ENCODE measurements at regions not wholly inside any gene's neighbourhood (a gene's known extent, or its start where the extent isn't known, plus 50 kb on each side); places are given as distances from the start of the nearest gene placed in this dataset.

GRCh38 chr4:26220696-26221095, 100.1 kb upstream of the RBPJ start:
- DNase-seq, result no peak
- Histone ChIP-seq H3K9me3 (ENCODE audit: control insufficient read depth in 2 of 2, insufficient read depth in 1 of 2, low read depth in 1 of 2, low read length in 1 of 2) (no peaks in the 10 kb centered on the region), H3K27ac (ENCODE audit: low read depth in 1 of 3, low read length in 2 of 3) (no peak overlapping the region), H3K4me1 (ENCODE audit: control insufficient read depth in 3 of 3, insufficient read depth in 2 of 3, low read depth in 1 of 3, low read length in 2 of 3) (no peaks in the 10 kb centered on the region), H3K27me3 (ENCODE audit: control insufficient read depth in 3 of 3, insufficient read depth in 3 of 3, low read length in 3 of 3) (no peaks in the 10 kb centered on the region), H3K4me3 (ENCODE audit: low read depth in 1 of 3, low read length in 3 of 3) (no peak overlapping the region), H3K36me3 (ENCODE audit: control insufficient read depth in 3 of 3, insufficient read depth in 2 of 3, low read depth in 1 of 3, low read length in 3 of 3) (no peaks in the 10 kb centered on the region)
- FAIRE-seq, result no peak
- WGBS, 3 donors, result 82 to 91% (median 88%) methylated on average over 4 of the region's 4 CpGs

GRCh38 chr4:26223155-26223554, 97.7 kb upstream of the RBPJ start:
- no peak for DNase-seq
- 92 to 95% (median 94%) methylated on average over 2 of the region's 2 CpGs for WGBS, 3 donors
- no peak for FAIRE-seq

GRCh38 chr4:26226629-26227376, 94.0 kb upstream of the RBPJ start:
- WGBS, 3 donors, result 23 to 61% (median 43%) methylated on average over 5 of the region's 5 CpGs
- no peak overlapping the region for H3K4me3 ChIP-seq (ENCODE audit: low read depth in 1 of 3, low read length in 3 of 3)
- H3K4me1 ChIP-seq (ENCODE audit: control insufficient read depth in 3 of 3, insufficient read depth in 2 of 3, low read depth in 1 of 3, low read length in 2 of 3), result peaks cover 0 to 2% (median 0%) of the 10 kb centered on the region in 3 donors
- peak; percentile 38 to 58 for DNase-seq
- no peaks in the 10 kb centered on the region for H3K27me3 ChIP-seq (ENCODE audit: control insufficient read depth in 3 of 3, insufficient read depth in 3 of 3, low read length in 3 of 3)
- FAIRE-seq, result no peak
- H3K9me3 ChIP-seq (ENCODE audit: control insufficient read depth in 2 of 2, insufficient read depth in 1 of 2, low read depth in 1 of 2, low read length in 1 of 2), result no peaks in the 10 kb centered on the region
- no peaks in the 10 kb centered on the region for H3K36me3 ChIP-seq (ENCODE audit: control insufficient read depth in 3 of 3, insufficient read depth in 2 of 3, low read depth in 1 of 3, low read length in 3 of 3)
- H3K27ac ChIP-seq (ENCODE audit: low read depth in 1 of 3, low read length in 2 of 3), result no peak overlapping the region

More at GRCh38 chr4:26223155-26223554, 97.7 kb upstream of the RBPJ start:
- Histone ChIP-seq H3K27ac (ENCODE audit: low read depth in 1 of 3, low read length in 2 of 3) (no peak overlapping the region), H3K9me3 (ENCODE audit: control insufficient read depth in 2 of 2, insufficient read depth in 1 of 2, low read depth in 1 of 2, low read length in 1 of 2) (no peaks in the 10 kb centered on the region), H3K36me3 (ENCODE audit: control insufficient read depth in 3 of 3, insufficient read depth in 2 of 3, low read depth in 1 of 3, low read length in 3 of 3) (no peaks in the 10 kb centered on the region), H3K27me3 (ENCODE audit: control insufficient read depth in 3 of 3, insufficient read depth in 3 of 3, low read length in 3 of 3) (no peaks in the 10 kb centered on the region), H3K4me3 (ENCODE audit: low read depth in 1 of 3, low read length in 3 of 3) (no peak overlapping the region), H3K4me1 (ENCODE audit: control insufficient read depth in 3 of 3, insufficient read depth in 2 of 3, low read depth in 1 of 3, low read length in 2 of 3) (peaks cover 0 to 2% (median 0%) of the 10 kb centered on the region in 3 donors)

- Histone ChIP-seq H3K27me3 (ENCODE audit: control insufficient read depth in 3 of 3, insufficient read depth in 3 of 3, low read length in 3 of 3) (no peaks in the 10 kb centered on the region), H3K9me3 (ENCODE audit: control insufficient read depth in 2 of 2, insufficient read depth in 1 of 2, low read depth in 1 of 2, low read length in 1 of 2) (no peaks in the 10 kb centered on the region), H3K4me3 (ENCODE audit: low read depth in 1 of 3, low read length in 3 of 3) (no peak overlapping the region), H3K4me1 (ENCODE audit: control insufficient read depth in 3 of 3, insufficient read depth in 2 of 3, low read depth in 1 of 3, low read length in 2 of 3) (peaks cover 0 to 2% (median 0%) of the 10 kb centered on the region in 3 donors), H3K36me3 (ENCODE audit: control insufficient read depth in 3 of 3, insufficient read depth in 2 of 3, low read depth in 1 of 3, low read length in 3 of 3) (no peaks in the 10 kb centered on the region), H3K27ac (ENCODE audit: low read depth in 1 of 3, low read length in 2 of 3) (no peak overlapping the region)
- WGBS, 3 donors, result 92 to 97% (median 95%) methylated on average over 15 of the region's 15 CpGs
- no peak for DNase-seq
- FAIRE-seq, result no peak
Observed at GRCh38 chr4:26227601-26228229, 93.1 kb upstream of the RBPJ start.

GRCh38 chr4:26228883-26229282, 91.9 kb upstream of the RBPJ start:
- 91 to 98% (median 92%) methylated on average over 2 of the region's 2 CpGs for WGBS, 3 donors
- DNase-seq (no peak), FAIRE-seq (no peak)
- H3K4me3 ChIP-seq (ENCODE audit: low read depth in 1 of 3, low read length in 3 of 3), result no peak overlapping the region
- no peaks in the 10 kb centered on the region for H3K27me3 ChIP-seq (ENCODE audit: control insufficient read depth in 3 of 3, insufficient read depth in 3 of 3, low read length in 3 of 3)
- no peak overlapping the region for H3K27ac ChIP-seq (ENCODE audit: low read depth in 1 of 3, low read length in 2 of 3)
- H3K36me3 ChIP-seq (ENCODE audit: control insufficient read depth in 3 of 3, insufficient read depth in 2 of 3, low read depth in 1 of 3, low read length in 3 of 3), result no peaks in the 10 kb centered on the region
- peaks cover 0 to 2% (median 0%) of the 10 kb centered on the region in 3 donors for H3K4me1 ChIP-seq (ENCODE audit: control insufficient read depth in 3 of 3, insufficient read depth in 2 of 3, low read depth in 1 of 3, low read length in 2 of 3)
- no peaks in the 10 kb centered on the region for H3K9me3 ChIP-seq (ENCODE audit: control insufficient read depth in 2 of 2, insufficient read depth in 1 of 2, low read depth in 1 of 2, low read length in 1 of 2)

- no peak for FAIRE-seq
- H3K27ac ChIP-seq (ENCODE audit: low read depth in 1 of 3, low read length in 2 of 3), result no peak overlapping the region
- WGBS, 3 donors, result 90 to 96% (median 95%) methylated on average over 4 of the region's 4 CpGs
Observed at GRCh38 chr4:26229974-26230373, 90.8 kb upstream of the RBPJ start.

GRCh38 chr4:26233350-26233749, 87.5 kb upstream of the RBPJ start:
- DNase-seq (no peak), FAIRE-seq (no peak)
- Histone ChIP-seq H3K4me3 (ENCODE audit: low read depth in 1 of 3, low read length in 3 of 3) (no peak overlapping the region), H3K27ac (ENCODE audit: low read depth in 1 of 3, low read length in 2 of 3) (no peak overlapping the region), H3K4me1 (ENCODE audit: control insufficient read depth in 3 of 3, insufficient read depth in 2 of 3, low read depth in 1 of 3, low read length in 2 of 3) (peaks cover 0 to 12% (median 2%) of the 10 kb centered on the region in 3 donors), H3K27me3 (ENCODE audit: control insufficient read depth in 3 of 3, insufficient read depth in 3 of 3, low read length in 3 of 3) (no peaks in the 10 kb centered on the region), H3K9me3 (ENCODE audit: control insufficient read depth in 2 of 2, insufficient read depth in 1 of 2, low read depth in 1 of 2, low read length in 1 of 2) (peaks cover 0 to 5% of the 10 kb centered on the region in 2 donors), H3K36me3 (ENCODE audit: control insufficient read depth in 3 of 3, insufficient read depth in 2 of 3, low read depth in 1 of 3, low read length in 3 of 3) (no peaks in the 10 kb centered on the region)
- WGBS, 3 donors, result 67 to 70% (median 68%) methylated on average over 5 of the region's 5 CpGs

More at GRCh38 chr4:26229974-26230373, 90.8 kb upstream of the RBPJ start:
- peaks cover 0 to 2% (median 0%) of the 10 kb centered on the region in 3 donors for H3K4me1 ChIP-seq (ENCODE audit: control insufficient read depth in 3 of 3, insufficient read depth in 2 of 3, low read depth in 1 of 3, low read length in 2 of 3)
- no peaks in the 10 kb centered on the region for H3K9me3 ChIP-seq (ENCODE audit: control insufficient read depth in 2 of 2, insufficient read depth in 1 of 2, low read depth in 1 of 2, low read length in 1 of 2)
- no peaks in the 10 kb centered on the region for H3K27me3 ChIP-seq (ENCODE audit: control insufficient read depth in 3 of 3, insufficient read depth in 3 of 3, low read length in 3 of 3)
- H3K4me3 ChIP-seq (ENCODE audit: low read depth in 1 of 3, low read length in 3 of 3), result no peak overlapping the region
- H3K36me3 ChIP-seq (ENCODE audit: control insufficient read depth in 3 of 3, insufficient read depth in 2 of 3, low read depth in 1 of 3, low read length in 3 of 3), result no peaks in the 10 kb centered on the region
- no peak for DNase-seq

GRCh38 chr4:26235500-26235899, 85.3 kb upstream of the RBPJ start:
- Histone ChIP-seq H3K9me3 (ENCODE audit: control insufficient read depth in 2 of 2, insufficient read depth in 1 of 2, low read depth in 1 of 2, low read length in 1 of 2) (peaks cover 0 to 5% of the 10 kb centered on the region in 2 donors), H3K4me1 (ENCODE audit: control insufficient read depth in 3 of 3, insufficient read depth in 2 of 3, low read depth in 1 of 3, low read length in 2 of 3) (peaks cover 0 to 29% (median 2%) of the 10 kb centered on the region in 3 donors), H3K27ac (ENCODE audit: low read depth in 1 of 3, low read length in 2 of 3) (peak overlapping the region in 1 of 3 donors; percentile 1), H3K4me3 (ENCODE audit: low read depth in 1 of 3, low read length in 3 of 3) (no peak overlapping the region), H3K27me3 (ENCODE audit: control insufficient read depth in 3 of 3, insufficient read depth in 3 of 3, low read length in 3 of 3) (no peaks in the 10 kb centered on the region), H3K36me3 (ENCODE audit: control insufficient read depth in 3 of 3, insufficient read depth in 2 of 3, low read depth in 1 of 3, low read length in 3 of 3) (no peaks in the 10 kb centered on the region)
- FAIRE-seq, result no peak
- peak in 1 of 2 donors; percentile 41 for DNase-seq

Data from small intestine (tissue), 7 donors.